Stimulated activated CD8-positive, alpha-beta memory T cell treated with anti-CD3 and anti-CD28 coated beads, Interleukin-4, amount 100 ng/mL, for 4 hours (primary cell): ENCODE measurements at regions not wholly inside any gene's neighbourhood (a gene's known extent, or its start where the extent isn't known, plus 50 kb on each side); places are given as distances from the start of the nearest gene placed in this dataset.

Source experiments
- DNase-seq, 2 donors: peaks; one replicate each; pipeline ENCODE4 v3.0.0-alpha.2; 2020; ENCODE audit warnings: low read depth in 2 of 2, low spot score in 1 of 2

DNA sequence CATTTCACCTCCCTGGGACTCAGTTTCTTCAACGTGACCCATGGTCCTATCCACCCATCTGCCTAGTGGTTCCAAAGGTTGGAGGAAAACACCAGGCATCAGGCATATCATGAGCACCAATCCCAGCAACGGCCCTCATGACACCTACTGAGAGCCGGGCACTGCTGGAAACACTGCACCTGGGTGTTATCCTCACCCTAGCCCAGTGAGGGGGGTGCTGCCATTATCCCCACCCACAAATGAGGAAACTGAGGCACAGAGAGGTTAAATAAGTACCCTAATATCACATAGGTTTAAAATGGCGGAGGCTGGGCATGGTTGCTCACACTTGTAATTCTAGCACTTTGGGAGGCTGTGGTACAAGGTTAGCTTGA lies 206.9 kb downstream of the MATN1 start:
- no peak for DNase-seq

DNA sequence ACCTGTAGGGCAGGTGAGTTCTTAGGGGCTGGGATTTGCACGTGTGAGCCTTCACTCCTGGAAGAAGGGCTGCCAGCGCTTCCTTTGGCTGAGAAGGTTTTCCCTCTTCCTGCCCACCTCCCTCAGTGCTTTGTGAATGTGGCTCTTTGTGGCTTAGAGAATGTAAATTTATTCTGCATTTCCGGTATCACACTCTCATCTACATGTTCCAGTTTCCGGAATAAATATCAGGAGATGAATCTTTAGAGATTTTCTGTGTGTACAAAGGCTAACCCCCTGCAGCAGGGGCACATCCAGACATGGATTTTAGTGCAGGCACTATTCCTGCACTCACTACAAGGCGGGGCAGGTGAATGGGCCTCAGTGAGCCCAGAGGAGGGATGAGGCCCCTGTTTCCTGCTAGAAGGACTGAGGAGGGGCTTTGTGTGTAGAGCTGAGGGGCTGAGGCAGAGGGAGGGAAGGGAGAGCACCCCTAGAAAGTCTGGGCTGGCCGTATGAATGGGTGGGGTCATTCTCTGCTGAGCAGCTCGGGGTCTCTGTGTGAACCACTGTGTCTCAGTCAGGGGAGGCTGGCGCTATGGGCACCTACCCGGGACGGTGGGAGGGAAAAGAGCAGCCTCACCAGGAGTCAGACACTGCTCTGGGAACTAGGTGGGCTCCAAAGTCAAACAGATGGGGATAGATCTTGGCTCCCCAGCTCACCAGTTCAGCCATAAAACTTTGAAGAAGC lies 207.5 kb downstream of the MATN1 start:
- DNase-seq = no peak

GRCh38 chr1:30514945-30515344 lies 208.4 kb downstream of the MATN1 start:
- DNase-seq = no peak

- no peak for DNase-seq
These were observed 209.2 kb downstream of the MATN1 start for GRCh38 chr1:30514137-30514654.

GRCh38 chr1:30513396-30514136 lies 209.8 kb downstream of the MATN1 start:
- no peak for DNase-seq

- no peak for DNase-seq
These were observed 210.5 kb downstream of the MATN1 start for GRCh38 chr1:30512914-30513265.

DNA sequence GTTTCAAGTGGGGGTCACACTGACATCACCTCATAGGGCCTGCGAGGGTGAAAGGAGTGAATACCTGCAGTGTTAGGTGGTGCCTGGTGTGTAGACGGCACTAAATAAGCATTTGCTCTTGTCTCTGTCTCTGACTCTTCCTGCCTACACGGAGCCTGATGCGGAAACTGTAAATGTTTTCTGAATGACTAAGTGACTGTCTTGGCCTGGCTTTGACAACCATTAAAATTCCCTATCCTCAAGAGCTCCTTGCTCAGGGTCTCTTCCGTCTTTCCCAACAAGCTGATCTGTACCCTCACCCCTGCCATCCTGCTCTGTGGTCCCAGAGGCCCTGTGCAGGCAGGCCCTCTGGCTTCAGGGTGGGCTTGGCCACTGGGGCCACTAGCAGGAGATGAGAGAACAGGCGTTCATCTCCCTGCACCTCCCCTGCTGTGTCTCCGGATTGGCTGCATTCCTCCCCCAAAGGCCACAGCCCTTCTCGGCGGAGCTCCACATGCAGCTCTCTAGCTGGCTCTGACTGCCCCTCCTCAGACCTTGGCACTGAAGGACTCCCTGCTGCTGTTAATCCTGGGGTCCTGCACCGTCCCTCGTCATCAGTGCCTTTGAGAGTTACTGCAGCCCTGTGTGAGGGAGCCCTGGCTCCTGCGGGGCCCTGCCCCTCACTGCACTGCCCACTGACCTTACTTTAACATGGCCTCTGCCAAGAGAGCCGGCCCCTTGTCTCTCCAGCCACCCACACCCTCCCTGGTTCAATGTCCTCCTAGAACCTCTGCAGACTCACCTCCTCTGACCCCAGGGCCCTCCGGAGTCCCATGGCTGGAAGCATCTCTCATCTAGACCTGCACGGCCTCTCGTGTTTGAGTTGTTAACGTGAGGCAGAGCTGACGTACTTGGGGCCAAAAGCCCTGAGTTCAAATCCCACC lies 211.1 kb downstream of the MATN1 start:
- DNase-seq = no peak

- no peak for DNase-seq
These were observed 211.8 kb downstream of the MATN1 start for GRCh38 chr1:30511563-30511962.

DNA sequence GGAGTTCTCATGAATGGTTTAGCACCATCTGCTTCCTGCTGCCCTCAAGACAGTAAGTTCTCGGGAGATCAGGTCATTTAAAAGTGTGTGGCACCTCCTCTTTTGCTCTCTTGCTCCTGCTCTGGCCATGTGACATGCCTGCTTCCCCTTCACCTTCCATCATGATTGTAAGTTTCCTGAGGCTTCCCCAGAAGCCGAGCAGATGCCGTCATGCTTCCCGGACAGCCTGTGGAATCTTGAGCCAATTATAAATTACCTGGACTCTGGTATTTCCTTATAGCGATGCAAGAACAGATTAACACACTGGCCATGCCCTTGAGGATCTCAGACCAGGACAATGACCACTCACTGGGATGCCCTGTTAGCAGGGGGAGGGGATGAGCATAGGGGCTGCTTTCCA lies 212.3 kb downstream of the MATN1 start:
- DNase-seq = no peak

DNA sequence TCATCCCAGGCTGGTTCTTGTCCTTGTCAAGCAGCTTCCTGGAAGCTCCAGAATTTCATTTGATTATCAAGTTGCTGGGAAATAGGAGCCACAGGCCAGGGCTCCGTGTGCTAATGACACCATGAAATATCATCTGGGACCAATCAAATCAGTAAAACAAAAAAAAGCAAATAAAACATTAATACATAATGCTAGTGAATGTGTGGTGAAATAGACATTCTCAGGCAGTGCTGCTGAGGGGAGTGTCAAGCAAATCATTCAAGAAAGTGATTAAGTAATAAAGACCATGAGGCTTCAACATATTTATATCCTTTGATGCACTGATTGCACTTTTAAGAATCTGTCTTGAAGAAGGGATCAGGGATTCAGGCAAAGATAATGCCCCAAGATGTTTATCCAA lies 213.7 kb downstream of the MATN1 start:
- no peak for DNase-seq

DNA sequence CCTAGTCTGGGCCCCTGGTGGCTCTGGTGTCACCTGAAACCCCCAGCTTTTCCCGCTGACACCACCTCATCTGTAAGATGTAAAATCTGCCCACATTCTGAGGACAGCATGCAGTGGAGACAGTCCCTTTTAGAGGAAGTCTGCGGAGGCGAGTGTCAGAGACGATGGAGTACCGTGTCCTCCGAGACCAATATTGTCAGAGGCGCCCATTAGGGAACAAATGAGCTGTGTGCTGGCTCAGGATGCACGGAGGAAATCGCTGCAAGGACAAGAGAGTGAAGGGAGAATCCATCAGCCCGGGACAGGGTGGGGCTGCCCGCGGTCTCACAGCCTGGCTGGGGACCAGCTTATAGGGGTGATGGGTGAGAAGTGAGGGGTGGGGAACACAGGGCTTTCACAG lies 214.8 kb downstream of the MATN1 start:
- DNase-seq = no peak

DNA sequence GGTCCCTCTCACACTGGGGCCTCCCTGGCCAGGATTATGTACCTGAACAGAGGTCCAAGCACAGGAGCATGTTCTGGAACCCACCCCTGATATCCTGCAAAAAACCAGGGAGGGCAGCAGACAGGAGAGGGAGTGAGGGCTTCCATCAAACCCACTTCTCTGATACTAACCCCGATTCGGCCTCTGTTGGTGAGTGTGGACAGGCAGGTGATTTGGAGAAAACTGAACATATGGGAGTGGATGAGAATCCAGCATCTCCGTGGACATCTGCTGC lies 215.3 kb downstream of the MATN1 start:
- no peak for DNase-seq

GRCh38 chr1:30507401-30508174 lies 215.8 kb downstream of the MATN1 start:
- DNase-seq = no peak

GRCh38 chr1:30507016-30507312 lies 216.4 kb downstream of the MATN1 start:
- no peak for DNase-seq

GRCh38 chr1:30506291-30507015 lies 216.9 kb downstream of the MATN1 start:
- DNase-seq = no peak

DNA sequence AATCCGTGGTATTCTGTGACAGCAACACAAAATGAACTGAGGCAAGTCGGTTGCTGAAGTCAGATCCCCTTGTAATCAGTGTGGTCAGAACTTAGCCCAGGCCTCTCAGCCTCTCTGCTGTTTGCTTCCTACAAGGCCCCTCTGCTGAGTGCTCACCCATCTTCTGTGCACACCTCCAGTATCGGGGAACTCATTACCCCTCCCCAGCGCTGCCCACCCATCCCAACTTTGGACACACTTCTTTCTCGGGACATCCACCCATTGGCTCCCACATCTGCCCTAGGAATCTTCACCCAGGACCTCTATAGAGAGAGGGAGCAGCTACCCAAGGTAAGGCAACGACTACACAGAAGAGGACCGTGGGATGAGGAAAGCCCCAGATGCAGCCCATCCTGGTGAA lies 217.5 kb downstream of the MATN1 start:
- no peak for DNase-seq

DNA sequence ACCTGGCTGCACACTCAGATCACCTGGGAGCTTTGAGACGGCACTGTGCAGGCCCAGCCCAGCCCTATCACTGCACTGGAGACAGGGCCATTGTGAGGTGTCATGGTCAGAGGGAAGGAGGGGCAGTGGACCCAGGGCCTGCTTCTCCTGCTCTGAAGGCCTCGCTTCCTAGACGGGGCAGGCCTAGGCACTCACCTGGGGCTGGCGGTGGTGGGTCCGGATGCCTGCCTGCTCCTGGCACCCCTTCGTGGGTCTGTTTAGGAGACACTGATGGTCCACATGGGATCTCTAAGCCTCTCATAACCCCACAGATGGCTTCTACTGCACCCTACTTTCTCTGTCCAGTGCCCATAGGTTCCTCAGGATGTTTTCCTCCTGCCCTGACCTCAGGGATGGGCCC lies 230.9 kb downstream of the MATN1 start:
- no peak for DNase-seq

- DNase-seq = no peak
These were observed 231.6 kb downstream of the MATN1 start for GRCh38 chr1:30491831-30492230.

GRCh38 chr1:30490554-30491053 lies 232.8 kb downstream of the MATN1 start:
- DNase-seq = no peak

DNA sequence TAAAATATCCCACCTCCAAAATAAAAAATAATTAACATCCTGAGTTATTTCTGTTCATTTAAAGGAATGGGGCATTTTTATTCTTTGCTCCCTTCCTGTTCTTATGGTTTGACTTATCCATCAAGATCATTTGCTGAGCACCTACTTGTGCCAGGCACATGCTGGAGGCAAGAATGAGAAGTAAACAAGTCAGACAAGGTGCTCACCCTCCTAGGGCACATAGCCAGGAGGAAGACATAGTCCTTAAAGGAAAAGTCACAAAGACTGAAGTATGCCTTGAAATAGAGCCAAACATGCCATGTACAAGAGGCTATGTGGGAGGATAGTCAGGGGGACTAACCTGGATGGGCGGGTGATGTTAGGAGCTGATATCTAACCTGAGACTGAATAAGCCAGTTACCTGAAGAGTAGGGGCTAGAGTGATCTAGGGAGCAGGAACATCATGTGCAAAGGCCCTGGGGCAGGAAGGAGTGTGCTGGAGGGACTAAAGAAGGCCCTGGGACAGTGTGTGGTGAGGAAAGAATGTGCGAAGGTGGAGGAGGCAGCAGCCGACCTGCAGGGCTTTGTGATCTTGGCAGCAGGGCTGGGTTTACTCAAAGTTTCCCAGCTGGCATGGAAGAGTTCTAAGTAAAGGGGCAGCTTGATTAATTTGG lies 233.5 kb downstream of the MATN1 start:
- DNase-seq = no peak
